ENCODE measurements at regions not wholly inside any gene's neighbourhood (a gene's known extent, or its start where the extent isn't known, plus 50 kb on each side); places are given as distances from the start of the nearest gene placed in this dataset.

DNA sequence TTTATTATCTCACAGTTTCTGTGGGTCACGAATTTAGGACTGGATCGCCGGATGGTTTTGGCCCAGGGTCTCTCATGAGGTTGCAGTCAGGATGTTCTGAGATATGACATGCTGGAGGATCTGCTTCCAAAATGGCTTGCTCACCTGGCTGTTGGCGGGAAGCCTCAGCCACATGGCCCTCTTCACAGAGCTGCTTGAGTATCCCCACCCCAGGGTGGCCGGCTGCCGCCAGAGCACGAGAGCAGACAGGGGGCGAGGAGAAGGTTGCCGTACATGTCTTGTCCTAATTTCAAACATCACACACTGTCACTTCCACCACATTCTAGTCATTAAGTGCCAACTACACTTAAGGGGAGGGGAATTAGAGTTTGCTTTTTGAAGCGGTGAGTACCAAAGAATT is 365.8 kb downstream of the FGFR2 start:
- H3K36me3 ChIP-seq (ENCODE audit: insufficient read depth, low read length): no peaks in the 10 kb centered on the region
- H2AFZ ChIP-seq (ENCODE audit: low read length): no peak overlapping the region
- H3K4me3 ChIP-seq (ENCODE audit: low read length, poor library complexity, severe bottlenecking): no peak overlapping the region
- H3K9ac ChIP-seq (ENCODE audit: low read depth, low read length, poor library complexity, severe bottlenecking): no peak overlapping the region
- H3K79me2 ChIP-seq (ENCODE audit: insufficient read depth, low read length): no peaks in the 10 kb centered on the region
- TF ChIP-seq EZH2phosphoT487 (IDR thresholded peaks at IDR 0.05; ENCODE audit: borderline replicate concordance): no peak
- TF ChIP-seq, protein P1, sequence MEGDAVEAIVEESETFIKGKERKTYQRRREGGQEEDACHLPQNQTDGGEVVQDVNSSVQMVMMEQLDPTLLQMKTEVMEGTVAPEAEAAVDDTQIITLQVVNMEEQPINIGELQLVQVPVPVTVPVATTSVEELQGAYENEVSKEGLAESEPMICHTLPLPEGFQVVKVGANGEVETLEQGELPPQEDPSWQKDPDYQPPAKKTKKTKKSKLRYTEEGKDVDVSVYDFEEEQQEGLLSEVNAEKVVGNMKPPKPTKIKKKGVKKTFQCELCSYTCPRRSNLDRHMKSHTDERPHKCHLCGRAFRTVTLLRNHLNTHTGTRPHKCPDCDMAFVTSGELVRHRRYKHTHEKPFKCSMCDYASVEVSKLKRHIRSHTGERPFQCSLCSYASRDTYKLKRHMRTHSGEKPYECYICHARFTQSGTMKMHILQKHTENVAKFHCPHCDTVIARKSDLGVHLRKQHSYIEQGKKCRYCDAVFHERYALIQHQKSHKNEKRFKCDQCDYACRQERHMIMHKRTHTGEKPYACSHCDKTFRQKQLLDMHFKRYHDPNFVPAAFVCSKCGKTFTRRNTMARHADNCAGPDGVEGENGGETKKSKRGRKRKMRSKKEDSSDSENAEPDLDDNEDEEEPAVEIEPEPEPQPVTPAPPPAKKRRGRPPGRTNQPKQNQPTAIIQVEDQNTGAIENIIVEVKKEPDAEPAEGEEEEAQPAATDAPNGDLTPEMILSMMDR (conservative IDR thresholded peaks at IDR 0.05; ENCODE audit: low read length): no peak
- no peaks in the 10 kb centered on the region for H4K20me1 ChIP-seq (ENCODE audit: insufficient read depth, low read length, poor library complexity, severe bottlenecking)
- H3K27me3 ChIP-seq (ENCODE audit: insufficient read depth, low read length, poor library complexity, severe bottlenecking): no peaks in the 10 kb centered on the region
- no peaks in the 10 kb centered on the region for H3K9me2 ChIP-seq (replicated peaks; ENCODE audit: low read depth, low read length)
- H3K4me2 ChIP-seq (ENCODE audit: low read depth, low read length, poor library complexity, severe bottlenecking): no peak overlapping the region
- H3K9me3 ChIP-seq (ENCODE audit: insufficient read depth, low read depth, low read length): peaks cover 11% of the 10 kb centered on the region; the same call in 1 of the 2 replicates
- H3F3A ChIP-seq (ENCODE audit: low read depth): no peaks in the 10 kb centered on the region
- no peaks in the 10 kb centered on the region for H3K4me1 ChIP-seq (ENCODE audit: insufficient read depth, low read length, poor library complexity, severe bottlenecking)

- TF ChIP-seq, protein P1 (conservative IDR thresholded peaks at IDR 0.05; ENCODE audit: low read length): no peak
- TF ChIP-seq EZH2phosphoT487 (IDR thresholded peaks at IDR 0.05; ENCODE audit: borderline replicate concordance): no peak
- H3K27me3 ChIP-seq (ENCODE audit: insufficient read depth, low read length, poor library complexity, severe bottlenecking): no peaks in the 10 kb centered on the region
- no peaks in the 10 kb centered on the region for H3K4me1 ChIP-seq (ENCODE audit: insufficient read depth, low read length, poor library complexity, severe bottlenecking)
- H2AFZ ChIP-seq (ENCODE audit: low read length): no peak overlapping the region
- no peak overlapping the region for H3K9ac ChIP-seq (ENCODE audit: low read depth, low read length, poor library complexity, severe bottlenecking)
- no peaks in the 10 kb centered on the region for H4K20me1 ChIP-seq (ENCODE audit: insufficient read depth, low read length, poor library complexity, severe bottlenecking)
- no peaks in the 10 kb centered on the region for H3K36me3 ChIP-seq (ENCODE audit: insufficient read depth, low read length)
- H3K4me2 ChIP-seq (ENCODE audit: low read depth, low read length, poor library complexity, severe bottlenecking): no peak overlapping the region
- H3K9me3 ChIP-seq (ENCODE audit: insufficient read depth, low read depth, low read length): peaks cover 6% of the 10 kb centered on the region; the same call in 1 of the 2 replicates
- no peaks in the 10 kb centered on the region for H3K9me2 ChIP-seq (replicated peaks; ENCODE audit: low read depth, low read length)
- no peaks in the 10 kb centered on the region for H3F3A ChIP-seq (ENCODE audit: low read depth)
- H3K79me2 ChIP-seq (ENCODE audit: insufficient read depth, low read length): no peaks in the 10 kb centered on the region
- H3K4me3 ChIP-seq (ENCODE audit: low read length, poor library complexity, severe bottlenecking): no peak overlapping the region
These were observed 362.6 kb downstream of the FGFR2 start for GRCh38 chr10:121235692-121236091.

GRCh38 chr10:121236621-121237020 is 361.6 kb downstream of the FGFR2 start:
- H3K27me3 ChIP-seq (ENCODE audit: insufficient read depth, low read length, poor library complexity, severe bottlenecking): no peaks in the 10 kb centered on the region
- no peak overlapping the region for H3K9ac ChIP-seq (ENCODE audit: low read depth, low read length, poor library complexity, severe bottlenecking)
- H3K4me3 ChIP-seq (ENCODE audit: low read length, poor library complexity, severe bottlenecking): no peak overlapping the region
- H4K20me1 ChIP-seq (ENCODE audit: insufficient read depth, low read length, poor library complexity, severe bottlenecking): no peaks in the 10 kb centered on the region
- no peaks in the 10 kb centered on the region for H3K36me3 ChIP-seq (ENCODE audit: insufficient read depth, low read length)
- peaks cover 6% of the 10 kb centered on the region; the same call in 1 of the 2 replicates for H3K9me3 ChIP-seq (ENCODE audit: insufficient read depth, low read depth, low read length)
- no peak overlapping the region for H2AFZ ChIP-seq (ENCODE audit: low read length)
- TF ChIP-seq EZH2phosphoT487 (IDR thresholded peaks at IDR 0.05; ENCODE audit: borderline replicate concordance): no peak
- TF ChIP-seq, protein P1 (conservative IDR thresholded peaks at IDR 0.05; ENCODE audit: low read length): no peak
- H3K4me1 ChIP-seq (ENCODE audit: insufficient read depth, low read length, poor library complexity, severe bottlenecking): no peaks in the 10 kb centered on the region
- no peaks in the 10 kb centered on the region for H3K79me2 ChIP-seq (ENCODE audit: insufficient read depth, low read length)
- H3F3A ChIP-seq (ENCODE audit: low read depth): no peaks in the 10 kb centered on the region
- H3K9me2 ChIP-seq (replicated peaks; ENCODE audit: low read depth, low read length): no peaks in the 10 kb centered on the region
- no peak overlapping the region for H3K4me2 ChIP-seq (ENCODE audit: low read depth, low read length, poor library complexity, severe bottlenecking)
